Nephron (organoid): ENCODE measurements at regions not wholly inside any gene's neighbourhood (a gene's known extent, or its start where the extent isn't known, plus 50 kb on each side); places are given as distances from the start of the nearest gene placed in this dataset.

Source experiments
- H3K27ac Mint-ChIP-seq, 3 experiments: 2 replicates each; pipeline ENCODE4 v1.8.0; 2020; ENCODE audit warnings: mixed read lengths in 3 of 3, mild to moderate bottlenecking in 2 of 3, moderate library complexity in 1 of 3
- H3K27me3 Mint-ChIP-seq: 2 replicates; pipeline ENCODE4 v1.8.0; 2021; ENCODE audit warnings: low read depth, mild to moderate bottlenecking, moderate library complexity, mixed read lengths
- H3K36me3 Mint-ChIP-seq: 2 replicates; pipeline ENCODE4 v1.8.0; 2020; ENCODE audit warnings: low read depth, mixed read lengths
- H3K4me1 Mint-ChIP-seq: 2 replicates; pipeline ENCODE4 v1.8.0; 2020; ENCODE audit warnings: mixed read lengths
- H3K4me3 Mint-ChIP-seq, 3 experiments: 2 replicates each; pipeline ENCODE4 v1.8.0; 2020; ENCODE audit warnings: mild to moderate bottlenecking in 3 of 3, mixed read lengths in 3 of 3, moderate library complexity in 2 of 3
- H3K9me3 Mint-ChIP-seq: 2 replicates; pipeline ENCODE4 v1.8.0; 2020; ENCODE audit warnings: mixed read lengths
- CTCF ChIP-seq, 3 experiments: fragments of 200-600 bp; sonication (generic); IDR thresholded peaks; one replicate each; pipeline ENCODE4 v1.5.0; 2021; ENCODE audit warnings: antibody characterized with exemption in 3 of 3; ENCODE audit not compliant: unreplicated experiment in 3 of 3

GRCh38 chr15:94130504-94130903 lies 100.9 kb upstream of the MCTP2 start:
- TF ChIP-seq CTCF (IDR thresholded peaks at IDR 0.05; ENCODE audit: unreplicated experiment in 3 of 3), result no peak
- peaks cover 3% of the 10 kb centered on the region for H3K4me1 Mint-ChIP-seq
- H3K36me3 Mint-ChIP-seq, result no peaks in the 10 kb centered on the region
- peaks cover 14% of the 10 kb centered on the region for H3K9me3 Mint-ChIP-seq
- H3K27me3 Mint-ChIP-seq, result no peaks in the 10 kb centered on the region
- no peak overlapping the region for H3K27ac Mint-ChIP-seq
- no peak overlapping the region for H3K4me3 Mint-ChIP-seq

- Mint-ChIP-seq H3K9me3 (peaks cover 5% of the 10 kb centered on the region), H3K27ac (no peak overlapping the region), H3K36me3 (no peaks in the 10 kb centered on the region), H3K27me3 (no peaks in the 10 kb centered on the region), H3K4me3 (no peak overlapping the region), H3K4me1 (peaks cover 8% of the 10 kb centered on the region)
- no peak for TF ChIP-seq CTCF (IDR thresholded peaks at IDR 0.05; ENCODE audit: unreplicated experiment in 3 of 3)
Measured at GRCh38 chr15:94127006-94127405, 104.4 kb upstream of the MCTP2 start.

- TF ChIP-seq CTCF (IDR thresholded peaks at IDR 0.05; ENCODE audit: unreplicated experiment in 3 of 3), result no peak
- H3K4me1 Mint-ChIP-seq, result peaks cover 8% of the 10 kb centered on the region
Measured at GRCh38 chr15:94125698-94126097, 105.7 kb upstream of the MCTP2 start.

GRCh38 chr15:94125156-94125555 lies 106.2 kb upstream of the MCTP2 start:
- Mint-ChIP-seq H3K4me1 (peaks cover 8% of the 10 kb centered on the region), H3K4me3 (no peak overlapping the region), H3K36me3 (no peaks in the 10 kb centered on the region), H3K27me3 (no peaks in the 10 kb centered on the region), H3K27ac (peak overlapping the region in 1 of 3 experiments; percentile 46), H3K9me3 (no peaks in the 10 kb centered on the region)
- TF ChIP-seq CTCF (IDR thresholded peaks at IDR 0.05; ENCODE audit: unreplicated experiment in 3 of 3), result no peak

More at GRCh38 chr15:94125698-94126097, 105.7 kb upstream of the MCTP2 start:
- H3K27ac Mint-ChIP-seq, result peak overlapping the region in 1 of 3 experiments; percentile 46
- H3K36me3 Mint-ChIP-seq, result no peaks in the 10 kb centered on the region
- no peaks in the 10 kb centered on the region for H3K9me3 Mint-ChIP-seq
- no peaks in the 10 kb centered on the region for H3K27me3 Mint-ChIP-seq
- no peak overlapping the region for H3K4me3 Mint-ChIP-seq

- H3K36me3 Mint-ChIP-seq, result no peaks in the 10 kb centered on the region
- H3K4me3 Mint-ChIP-seq, result no peak overlapping the region
- H3K27me3 Mint-ChIP-seq, result no peaks in the 10 kb centered on the region
- H3K4me1 Mint-ChIP-seq, result peaks cover 19% of the 10 kb centered on the region
- no peaks in the 10 kb centered on the region for H3K9me3 Mint-ChIP-seq
- H3K27ac Mint-ChIP-seq, result no peak overlapping the region
- TF ChIP-seq CTCF (IDR thresholded peaks at IDR 0.05; ENCODE audit: unreplicated experiment in 3 of 3), result no peak
Measured at GRCh38 chr15:94122516-94122915, 108.8 kb upstream of the MCTP2 start.

GRCh38 chr15:94119923-94120775 lies 111.2 kb upstream of the MCTP2 start:
- peak; percentile 99 to 100 (median 99) for TF ChIP-seq CTCF (IDR thresholded peaks at IDR 0.05; ENCODE audit: unreplicated experiment in 3 of 3)
- H3K27me3 Mint-ChIP-seq, result no peaks in the 10 kb centered on the region
- H3K9me3 Mint-ChIP-seq, result no peaks in the 10 kb centered on the region
- peak overlapping the region in 1 of 3 experiments; percentile 32 for H3K4me3 Mint-ChIP-seq
- no peaks in the 10 kb centered on the region for H3K36me3 Mint-ChIP-seq
- H3K4me1 Mint-ChIP-seq, result peaks cover 13% of the 10 kb centered on the region
- H3K27ac Mint-ChIP-seq, result peak overlapping the region; percentile 33 to 90 (median 88)
